GM21528 (cell line): ENCODE measurements at regions not wholly inside any gene's neighbourhood (a gene's known extent, or its start where the extent isn't known, plus 50 kb on each side); places are given as distances from the start of the nearest gene placed in this dataset.
A peak's percentile ranks its signal among the peaks of the same experiment; 100 is the strongest.
"Not testable (repeated sequence)": the region's sequence is repeated elsewhere in the genome, so short reads cannot be mapped to it uniquely, and the experiment has no call there.

Experiments
- ATAC-seq: cut with Tn5 transposase; IDR thresholded peaks from one replicate; pipeline ENCODE4 v1.9.1; 2021; ENCODE audit warnings: mild to moderate bottlenecking, moderate library complexity; ENCODE audit not compliant: unreplicated experiment, low FRiP score

- no peak for ATAC-seq
Observed at GRCh38 chr10:109029870-109030269, 893.4 kb downstream of the XPNPEP1 start.

GRCh38 chr10:109027534-109028185 is 895.7 kb downstream of the XPNPEP1 start:
- ATAC-seq = no peak

GRCh38 chr10:109025172-109025571 is 898.1 kb downstream of the XPNPEP1 start:
- ATAC-seq = no peak

GRCh38 chr10:109022417-109023049 is 900.8 kb downstream of the XPNPEP1 start:
- ATAC-seq = no peak

GRCh38 chr10:109019001-109019424 is 904.3 kb downstream of the XPNPEP1 start:
- no peak for ATAC-seq

GRCh38 chr10:109007514-109007913 is 915.8 kb downstream of the XPNPEP1 start:
- ATAC-seq = no peak

GRCh38 chr10:108990441-108990840 is 932.9 kb downstream of the XPNPEP1 start:
- ATAC-seq = no peak

- no peak for ATAC-seq
Observed at GRCh38 chr10:108989976-108990375, 933.3 kb downstream of the XPNPEP1 start.

GRCh38 chr10:108982159-108982558 is 941.2 kb downstream of the XPNPEP1 start:
- no peak for ATAC-seq

- ATAC-seq = no peak
Observed at GRCh38 chr10:108980869-108981268, 942.4 kb downstream of the XPNPEP1 start.

- no peak for ATAC-seq
Observed at GRCh38 chr10:108975459-108976058, 947.8 kb downstream of the XPNPEP1 start.

GRCh38 chr10:108970016-108970415 is 953.3 kb downstream of the XPNPEP1 start:
- no peak for ATAC-seq

- no peak for ATAC-seq
Observed at GRCh38 chr10:108966411-108966810, 956.9 kb downstream of the XPNPEP1 start.

GRCh38 chr10:108966005-108966404 is 957.3 kb downstream of the XPNPEP1 start:
- ATAC-seq = no peak

GRCh38 chr10:108962172-108962571 is 961.1 kb downstream of the XPNPEP1 start:
- ATAC-seq = no peak

GRCh38 chr10:108957681-108958080 is 965.6 kb downstream of the XPNPEP1 start:
- no peak for ATAC-seq

- no peak for ATAC-seq
Observed at GRCh38 chr10:108956149-108956548, 967.2 kb downstream of the XPNPEP1 start.

- ATAC-seq = not testable (repeated sequence)
Observed at GRCh38 chr10:108920029-108920428, 1003.3 kb downstream of the XPNPEP1 start.

- ATAC-seq = no peak
Observed at GRCh38 chr10:108913300-108913699, 1010.0 kb downstream of the XPNPEP1 start.

GRCh38 chr10:108911814-108912541 is 1011.3 kb downstream of the XPNPEP1 start:
- ATAC-seq = peak; percentile 63

- ATAC-seq = no peak
Observed at GRCh38 chr10:108908096-108908495, 1015.2 kb downstream of the XPNPEP1 start.
